Central memory CD8-positive, alpha-beta T cell (primary cell): ENCODE measurements at regions not wholly inside any gene's neighbourhood (a gene's known extent, or its start where the extent isn't known, plus 50 kb on each side); places are given as distances from the start of the nearest gene placed in this dataset.

ENCODE experiments used
- ATAC-seq: fragments of 150-1000 bp; cut with Tn5 transposase; replicated peaks from 2 replicates; pipeline ENCODE4 v1.10.0; 2022; ENCODE audit warnings: mild to moderate bottlenecking, moderate FRiP score, moderate number of reproducible peaks; ENCODE audit not compliant: poor library complexity, severe bottlenecking; ENCODE audit errors: extremely low read depth
- DNase-seq, 2 donors: peaks; one replicate each; pipeline ENCODE4 v3.0.0; 2021; ENCODE audit warnings: low spot score in 2 of 2
- H3K27ac Mint-ChIP-seq: one replicate; pipeline ENCODE4 v1.8.0; 2022; ENCODE audit warnings: low read depth, mild to moderate bottlenecking, moderate library complexity, mixed read lengths
- H3K27me3 Mint-ChIP-seq: one replicate; pipeline ENCODE4 v1.8.0; 2022; ENCODE audit warnings: mixed read lengths
- H3K36me3 Mint-ChIP-seq: one replicate; pipeline ENCODE4 v1.8.0; 2022; ENCODE audit warnings: mild to moderate bottlenecking, moderate library complexity, mixed read lengths; ENCODE audit not compliant: insufficient read depth
- H3K4me1 Mint-ChIP-seq: one replicate; pipeline ENCODE4 v1.8.0; 2022; ENCODE audit warnings: mixed read lengths
- H3K4me3 Mint-ChIP-seq: one replicate; pipeline ENCODE4 v1.8.0; 2022; ENCODE audit warnings: mild to moderate bottlenecking, moderate library complexity, mixed read lengths
- H3K9me3 Mint-ChIP-seq: one replicate; pipeline ENCODE4 v1.8.0; 2022; ENCODE audit warnings: mixed read lengths

GRCh38 chr18:22840606-22841144, 92.5 kb upstream of the RBBP8 start:
- Mint-ChIP-seq H3K27me3 (peaks cover 18% of the 10 kb centered on the region), H3K36me3 (no peaks in the 10 kb centered on the region), H3K4me1 (no peaks in the 10 kb centered on the region), H3K4me3 (no peak overlapping the region), H3K9me3 (no peaks in the 10 kb centered on the region), H3K27ac (no peak overlapping the region)
- DNase-seq, result no peak
- ATAC-seq, result no peak

DNA sequence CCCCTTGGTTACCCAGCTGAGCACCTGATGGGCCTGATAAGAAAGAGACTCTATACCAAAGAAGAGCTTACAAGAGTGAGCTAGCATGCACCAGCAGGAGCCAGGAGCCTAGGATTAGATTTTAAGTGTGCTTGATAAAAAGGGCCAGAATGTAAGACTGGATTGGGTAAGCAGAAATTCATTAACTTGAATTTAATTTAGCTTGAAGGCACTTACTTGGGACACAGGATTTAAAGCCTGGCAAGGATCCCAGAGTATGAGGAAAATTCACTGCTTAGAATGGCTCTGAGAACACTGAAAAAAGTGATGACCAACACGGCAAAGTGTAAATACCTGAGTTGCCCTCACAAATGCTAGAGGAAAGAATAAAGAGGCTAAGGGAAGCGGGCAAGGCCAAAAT, 91.3 kb upstream of the RBBP8 start:
- H3K4me3 Mint-ChIP-seq, result no peak overlapping the region
- H3K4me1 Mint-ChIP-seq, result no peaks in the 10 kb centered on the region
- H3K27ac Mint-ChIP-seq, result no peak overlapping the region
- ATAC-seq (no peak), DNase-seq (no peak)
- H3K27me3 Mint-ChIP-seq, result peaks cover 14% of the 10 kb centered on the region
- no peaks in the 10 kb centered on the region for H3K36me3 Mint-ChIP-seq
- no peaks in the 10 kb centered on the region for H3K9me3 Mint-ChIP-seq

GRCh38 chr18:22844190-22844589, 88.9 kb upstream of the RBBP8 start:
- ATAC-seq (no peak), DNase-seq (no peak)
- no peaks in the 10 kb centered on the region for H3K36me3 Mint-ChIP-seq
- H3K4me1 Mint-ChIP-seq, result no peaks in the 10 kb centered on the region
- H3K27me3 Mint-ChIP-seq, result peaks cover 14% of the 10 kb centered on the region
- H3K4me3 Mint-ChIP-seq, result no peak overlapping the region
- H3K27ac Mint-ChIP-seq, result no peak overlapping the region
- H3K9me3 Mint-ChIP-seq, result no peaks in the 10 kb centered on the region

DNA sequence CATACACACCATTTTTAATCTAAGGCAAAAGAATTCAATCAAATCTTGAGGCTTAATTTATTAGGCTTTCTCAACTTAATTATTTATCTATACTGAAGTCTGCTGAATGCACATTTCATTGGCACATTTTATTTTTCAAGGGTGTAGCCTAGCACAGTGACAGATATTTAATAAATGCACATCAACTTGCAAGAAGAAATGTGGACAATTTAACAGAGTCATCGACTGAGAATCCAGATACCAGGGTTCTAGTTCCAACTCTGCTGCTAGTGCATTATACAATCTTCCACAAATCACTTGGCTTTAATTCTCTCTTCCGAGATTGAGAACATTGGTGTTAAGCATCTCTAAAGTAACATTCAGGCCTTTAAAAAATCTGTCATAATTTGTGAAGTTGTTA, 88.5 kb upstream of the RBBP8 start:
- ATAC-seq (no peak), DNase-seq (no peak)
- Mint-ChIP-seq H3K9me3 (no peaks in the 10 kb centered on the region), H3K4me3 (no peak overlapping the region), H3K27me3 (peaks cover 14% of the 10 kb centered on the region), H3K27ac (no peak overlapping the region), H3K4me1 (no peaks in the 10 kb centered on the region), H3K36me3 (no peaks in the 10 kb centered on the region)

GRCh38 chr18:22846088-22846683, 86.9 kb upstream of the RBBP8 start:
- no peaks in the 10 kb centered on the region for H3K4me1 Mint-ChIP-seq
- no peaks in the 10 kb centered on the region for H3K9me3 Mint-ChIP-seq
- no peak for ATAC-seq
- no peak overlapping the region for H3K4me3 Mint-ChIP-seq
- DNase-seq, result no peak
- H3K27me3 Mint-ChIP-seq, result peaks cover 14% of the 10 kb centered on the region
- H3K36me3 Mint-ChIP-seq, result no peaks in the 10 kb centered on the region
- no peak overlapping the region for H3K27ac Mint-ChIP-seq

- H3K36me3 Mint-ChIP-seq, result no peaks in the 10 kb centered on the region
- H3K9me3 Mint-ChIP-seq, result no peaks in the 10 kb centered on the region
- H3K4me3 Mint-ChIP-seq, result no peak overlapping the region
- DNase-seq (no peak), ATAC-seq (no peak)
- H3K27ac Mint-ChIP-seq, result no peak overlapping the region
- no peaks in the 10 kb centered on the region for H3K4me1 Mint-ChIP-seq
- H3K27me3 Mint-ChIP-seq, result peaks cover 14% of the 10 kb centered on the region
Measured at GRCh38 chr18:22846697-22847096, 86.4 kb upstream of the RBBP8 start.

GRCh38 chr18:22847392-22847791, 85.7 kb upstream of the RBBP8 start:
- Mint-ChIP-seq H3K36me3 (no peaks in the 10 kb centered on the region), H3K27me3 (peaks cover 15% of the 10 kb centered on the region), H3K9me3 (no peaks in the 10 kb centered on the region), H3K4me3 (no peak overlapping the region), H3K27ac (no peak overlapping the region), H3K4me1 (no peaks in the 10 kb centered on the region)
- DNase-seq, result no peak
- no peak for ATAC-seq

- Mint-ChIP-seq H3K4me3 (no peak overlapping the region), H3K27ac (no peak overlapping the region), H3K27me3 (peaks cover 18% of the 10 kb centered on the region), H3K9me3 (no peaks in the 10 kb centered on the region), H3K36me3 (no peaks in the 10 kb centered on the region), H3K4me1 (no peaks in the 10 kb centered on the region)
- ATAC-seq (no peak), DNase-seq (no peak)
Measured at GRCh38 chr18:22847867-22848451, 85.2 kb upstream of the RBBP8 start.

DNA sequence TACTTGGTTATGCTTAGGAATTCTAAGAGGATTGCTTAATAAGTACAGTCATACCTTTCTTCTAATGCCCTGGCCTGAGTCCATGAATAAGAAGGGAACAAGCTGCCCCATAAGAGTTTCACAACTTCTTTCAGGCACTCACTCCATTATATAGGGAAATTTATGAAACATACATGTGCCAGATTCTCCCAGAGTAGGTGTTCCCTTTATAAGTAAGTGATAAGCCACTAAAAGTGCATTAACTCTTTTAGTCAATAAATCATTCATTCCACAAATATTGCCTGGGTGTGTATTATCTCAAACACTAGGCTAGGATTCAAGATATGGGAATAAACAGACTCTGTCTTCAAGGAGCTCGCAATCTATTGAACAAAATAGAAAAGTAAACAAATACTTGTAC, 84.5 kb upstream of the RBBP8 start:
- Mint-ChIP-seq H3K4me3 (no peak overlapping the region), H3K9me3 (no peaks in the 10 kb centered on the region), H3K36me3 (no peaks in the 10 kb centered on the region), H3K27me3 (peaks cover 18% of the 10 kb centered on the region), H3K27ac (no peak overlapping the region), H3K4me1 (no peaks in the 10 kb centered on the region)
- DNase-seq, result no peak
- ATAC-seq, result no peak

- ATAC-seq (no peak), DNase-seq (no peak)
- no peak overlapping the region for H3K27ac Mint-ChIP-seq
- H3K36me3 Mint-ChIP-seq, result no peaks in the 10 kb centered on the region
- no peaks in the 10 kb centered on the region for H3K4me1 Mint-ChIP-seq
- H3K9me3 Mint-ChIP-seq, result no peaks in the 10 kb centered on the region
- peaks cover 62% of the 10 kb centered on the region for H3K27me3 Mint-ChIP-seq
- H3K4me3 Mint-ChIP-seq, result no peak overlapping the region
Measured at GRCh38 chr18:22856870-22857269, 76.3 kb upstream of the RBBP8 start.

- Mint-ChIP-seq H3K36me3 (no peaks in the 10 kb centered on the region), H3K4me3 (no peak overlapping the region), H3K4me1 (no peaks in the 10 kb centered on the region), H3K9me3 (no peaks in the 10 kb centered on the region), H3K27me3 (peaks cover 62% of the 10 kb centered on the region), H3K27ac (no peak overlapping the region)
- no peak for ATAC-seq
- DNase-seq, result no peak
Measured at GRCh38 chr18:22858121-22858520, 75.0 kb upstream of the RBBP8 start.

- Mint-ChIP-seq H3K4me3 (no peak overlapping the region), H3K9me3 (no peaks in the 10 kb centered on the region), H3K4me1 (peaks cover 6% of the 10 kb centered on the region), H3K27ac (no peak overlapping the region), H3K36me3 (no peaks in the 10 kb centered on the region), H3K27me3 (peaks cover 65% of the 10 kb centered on the region)
- DNase-seq (no peak), ATAC-seq (no peak)
Measured at GRCh38 chr18:22860807-22861206, 72.3 kb upstream of the RBBP8 start.

- no peak overlapping the region for H3K4me3 Mint-ChIP-seq
- no peaks in the 10 kb centered on the region for H3K9me3 Mint-ChIP-seq
- no peak overlapping the region for H3K27ac Mint-ChIP-seq
- DNase-seq (no peak), ATAC-seq (no peak)
- H3K27me3 Mint-ChIP-seq, result peaks cover 84% of the 10 kb centered on the region
- H3K36me3 Mint-ChIP-seq, result no peaks in the 10 kb centered on the region
- H3K4me1 Mint-ChIP-seq, result peaks cover 6% of the 10 kb centered on the region
Measured at GRCh38 chr18:22865354-22866116, 67.6 kb upstream of the RBBP8 start.
